ENCODE measurements at regions not wholly inside any gene's neighbourhood (a gene's known extent, or its start where the extent isn't known, plus 50 kb on each side); places are given as distances from the start of the nearest gene placed in this dataset.

- Mint-ChIP-seq H3K36me3 (no peaks in the 10 kb centered on the region), H3K9me3 (no peaks in the 10 kb centered on the region), H3K4me3 (no peak overlapping the region), H3K4me1 (peaks cover 0 to 5% (median 2%) of the 10 kb centered on the region in 4 donors), H3K27ac (peak overlapping the region in 1 of 10 donors; percentile 35), H3K27me3 (no peaks in the 10 kb centered on the region)
- POLR2A ChIA-PET = no interaction called here
- no peak for DNase-seq
- no peak for ATAC-seq
Observed at GRCh38 chr7:101693498-101694091, 64.5 kb upstream of the MYL10 start.

- Mint-ChIP-seq H3K4me3 (no peak overlapping the region), H3K27ac (no peak overlapping the region), H3K9me3 (no peaks in the 10 kb centered on the region), H3K4me1 (peaks cover 0 to 3% (median 0%) of the 10 kb centered on the region in 4 donors), H3K27me3 (peaks cover 0 to 1% (median 0%) of the 10 kb centered on the region in 5 donors), H3K36me3 (no peaks in the 10 kb centered on the region)
- DNase-seq (no peak), ATAC-seq (no peak)
- POLR2A ChIA-PET = no interaction called here
Observed at GRCh38 chr7:101698964-101699363, 69.9 kb upstream of the MYL10 start.

GRCh38 chr7:101699399-101699798 lies 70.3 kb upstream of the MYL10 start:
- no peak for ATAC-seq
- peaks cover 0 to 3% (median 0%) of the 10 kb centered on the region in 4 donors for H3K4me1 Mint-ChIP-seq
- H3K4me3 Mint-ChIP-seq = no peak overlapping the region
- no peaks in the 10 kb centered on the region for H3K9me3 Mint-ChIP-seq
- peaks cover 0 to 1% (median 0%) of the 10 kb centered on the region in 5 donors for H3K27me3 Mint-ChIP-seq
- POLR2A ChIA-PET = no interaction called here
- no peaks in the 10 kb centered on the region for H3K36me3 Mint-ChIP-seq
- H3K27ac Mint-ChIP-seq = peak overlapping the region in 1 of 10 donors; percentile 69
- no peak for DNase-seq

GRCh38 chr7:101699881-101700823 lies 71.1 kb upstream of the MYL10 start:
- peaks cover 0 to 1% (median 0%) of the 10 kb centered on the region in 5 donors for H3K27me3 Mint-ChIP-seq
- H3K36me3 Mint-ChIP-seq = no peaks in the 10 kb centered on the region
- POLR2A ChIA-PET = no interaction called here
- no peak overlapping the region for H3K4me3 Mint-ChIP-seq
- peaks cover 0 to 3% (median 0%) of the 10 kb centered on the region in 4 donors for H3K4me1 Mint-ChIP-seq
- H3K27ac Mint-ChIP-seq = peak overlapping the region in 1 of 10 donors; percentile 69
- no peaks in the 10 kb centered on the region for H3K9me3 Mint-ChIP-seq
- ATAC-seq (no peak), DNase-seq (no peak)

- Mint-ChIP-seq H3K4me3 (no peak overlapping the region), H3K4me1 (peaks cover 0 to 3% (median 0%) of the 10 kb centered on the region in 4 donors), H3K9me3 (no peaks in the 10 kb centered on the region), H3K27me3 (peaks cover 0 to 1% (median 0%) of the 10 kb centered on the region in 5 donors), H3K27ac (peak overlapping the region in 1 of 10 donors; percentile 24), H3K36me3 (no peaks in the 10 kb centered on the region)
- DNase-seq (no peak), ATAC-seq (no peak)
- POLR2A ChIA-PET = no interaction called here
Observed at GRCh38 chr7:101701153-101701794, 72.2 kb upstream of the MYL10 start.

GRCh38 chr7:101702362-101702850 lies 73.3 kb upstream of the MYL10 start:
- no peak overlapping the region for H3K4me3 Mint-ChIP-seq
- no peaks in the 10 kb centered on the region for H3K36me3 Mint-ChIP-seq
- H3K27me3 Mint-ChIP-seq = peaks cover 0 to 1% (median 0%) of the 10 kb centered on the region in 5 donors
- DNase-seq (no peak), ATAC-seq (no peak)
- peaks cover 0 to 2% (median 0%) of the 10 kb centered on the region in 4 donors for H3K4me1 Mint-ChIP-seq
- no peaks in the 10 kb centered on the region for H3K9me3 Mint-ChIP-seq
- POLR2A ChIA-PET = interaction anchor here (0.6 kb wide), 1 partner anchor 112 kb away, joined by 3 read pairs; no protein-coding TSS in a partner anchor
- no peak overlapping the region for H3K27ac Mint-ChIP-seq

- DNase-seq = no peak
- peaks cover 0 to under 1% (median 0%) of the 10 kb centered on the region in 4 donors for H3K4me1 Mint-ChIP-seq
- H3K27me3 Mint-ChIP-seq = no peaks in the 10 kb centered on the region
- H3K4me3 Mint-ChIP-seq = no peak overlapping the region
- H3K9me3 Mint-ChIP-seq = no peaks in the 10 kb centered on the region
- H3K36me3 Mint-ChIP-seq = no peaks in the 10 kb centered on the region
- POLR2A ChIA-PET = no interaction called here
- ATAC-seq = no peak
- no peak overlapping the region for H3K27ac Mint-ChIP-seq
Observed at GRCh38 chr7:101705331-101705730, 76.2 kb upstream of the MYL10 start.

- DNase-seq = no peak
- no peak overlapping the region for H3K27ac Mint-ChIP-seq
- no peak overlapping the region for H3K4me3 Mint-ChIP-seq
- no peaks in the 10 kb centered on the region for H3K27me3 Mint-ChIP-seq
- peaks cover 0 to 2% (median 0%) of the 10 kb centered on the region in 4 donors for H3K4me1 Mint-ChIP-seq
- no peaks in the 10 kb centered on the region for H3K36me3 Mint-ChIP-seq
- POLR2A ChIA-PET = no interaction called here
- no peak for ATAC-seq
- H3K9me3 Mint-ChIP-seq = no peaks in the 10 kb centered on the region
Observed at GRCh38 chr7:101707587-101707986, 78.5 kb upstream of the MYL10 start.

GRCh38 chr7:101708223-101708622 lies 79.1 kb upstream of the MYL10 start:
- POLR2A ChIA-PET = no interaction called here
- Mint-ChIP-seq H3K27ac (peak overlapping the region in 1 of 10 donors; percentile 78), H3K4me1 (peaks cover 0 to 2% (median 0%) of the 10 kb centered on the region in 4 donors)

GRCh38 chr7:101712652-101713051 lies 83.6 kb upstream of the MYL10 start:
- ATAC-seq (no peak), DNase-seq (no peak)
- H3K4me1 Mint-ChIP-seq = peaks cover 0 to 3% (median under 1%) of the 10 kb centered on the region in 4 donors
- H3K27ac Mint-ChIP-seq = no peak overlapping the region
- H3K36me3 Mint-ChIP-seq = no peaks in the 10 kb centered on the region
- no peaks in the 10 kb centered on the region for H3K9me3 Mint-ChIP-seq
- H3K27me3 Mint-ChIP-seq = no peaks in the 10 kb centered on the region
- POLR2A ChIA-PET = no interaction called here
- H3K4me3 Mint-ChIP-seq = no peak overlapping the region

More at GRCh38 chr7:101708223-101708622, 79.1 kb upstream of the MYL10 start:
- Mint-ChIP-seq H3K27me3 (no peaks in the 10 kb centered on the region), H3K4me3 (no peak overlapping the region), H3K9me3 (no peaks in the 10 kb centered on the region), H3K36me3 (no peaks in the 10 kb centered on the region)
- DNase-seq (no peak), ATAC-seq (no peak)

- POLR2A ChIA-PET = no interaction called here
- H3K27me3 Mint-ChIP-seq = no peaks in the 10 kb centered on the region
- DNase-seq (no peak), ATAC-seq (no peak)
- H3K36me3 Mint-ChIP-seq = no peaks in the 10 kb centered on the region
- peaks cover 0 to 6% (median 4%) of the 10 kb centered on the region in 4 donors for H3K4me1 Mint-ChIP-seq
- H3K9me3 Mint-ChIP-seq = no peaks in the 10 kb centered on the region
- H3K27ac Mint-ChIP-seq = peak overlapping the region in 2 of 10 donors; percentile 38 to 46
- no peak overlapping the region for H3K4me3 Mint-ChIP-seq
Observed at GRCh38 chr7:101714097-101714496, 85.0 kb upstream of the MYL10 start.

- Mint-ChIP-seq H3K9me3 (peaks cover 0 to 2% (median 0%) of the 10 kb centered on the region in 9 donors), H3K4me3 (peak overlapping the region in 1 of 10 donors; percentile 17), H3K27me3 (no peaks in the 10 kb centered on the region), H3K4me1 (peaks cover 0 to 10% (median 4%) of the 10 kb centered on the region in 4 donors), H3K36me3 (no peaks in the 10 kb centered on the region), H3K27ac (peak overlapping the region in 1 of 10 donors; percentile 35)
- POLR2A ChIA-PET = no interaction called here
- ATAC-seq (no peak), DNase-seq (no peak)
Observed at GRCh38 chr7:101717628-101718357, 88.7 kb upstream of the MYL10 start.
